ENCODE measurements at regions not wholly inside any gene's neighbourhood (a gene's known extent, or its start where the extent isn't known, plus 50 kb on each side); places are given as distances from the start of the nearest gene placed in this dataset.

DNA sequence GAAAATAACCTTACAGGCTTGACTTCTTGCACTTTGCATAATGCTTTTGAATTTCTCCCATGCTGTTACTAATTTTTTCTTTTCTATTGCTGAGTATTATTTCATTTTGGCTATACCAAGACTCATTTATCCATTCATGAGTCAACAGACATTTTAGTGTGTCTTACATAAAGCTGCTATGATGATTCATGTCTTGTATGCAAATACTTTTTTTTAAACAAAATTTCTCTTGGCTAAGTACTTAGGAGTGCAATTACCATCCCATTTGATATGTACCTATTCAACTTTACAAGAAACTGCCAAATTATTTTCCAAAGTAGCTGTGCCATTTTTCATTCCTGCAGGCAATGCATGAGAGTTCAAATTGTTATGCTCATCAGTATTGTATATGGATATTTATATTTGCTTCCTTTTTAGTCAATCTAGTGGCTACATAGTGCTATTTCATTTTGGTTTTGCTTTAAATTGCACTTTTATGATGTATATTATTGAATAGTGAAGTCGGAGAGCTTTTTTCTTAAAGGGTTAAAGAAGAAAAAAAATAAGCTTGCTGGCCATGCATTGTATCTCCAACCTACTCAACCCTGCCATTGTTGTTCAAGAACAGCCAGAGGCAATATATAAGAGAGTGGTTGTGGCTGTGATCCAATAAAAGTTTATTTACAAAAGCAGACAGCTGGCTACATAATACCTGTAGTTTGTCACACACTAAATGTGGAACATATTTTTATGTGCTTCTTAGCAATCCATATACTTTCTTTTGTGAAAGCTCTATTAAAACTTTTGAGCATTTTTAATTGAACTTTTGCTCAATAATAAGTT lies 862.8 kb downstream of the KCNT2 start:
- TF ChIP-seq, protein P1, sequence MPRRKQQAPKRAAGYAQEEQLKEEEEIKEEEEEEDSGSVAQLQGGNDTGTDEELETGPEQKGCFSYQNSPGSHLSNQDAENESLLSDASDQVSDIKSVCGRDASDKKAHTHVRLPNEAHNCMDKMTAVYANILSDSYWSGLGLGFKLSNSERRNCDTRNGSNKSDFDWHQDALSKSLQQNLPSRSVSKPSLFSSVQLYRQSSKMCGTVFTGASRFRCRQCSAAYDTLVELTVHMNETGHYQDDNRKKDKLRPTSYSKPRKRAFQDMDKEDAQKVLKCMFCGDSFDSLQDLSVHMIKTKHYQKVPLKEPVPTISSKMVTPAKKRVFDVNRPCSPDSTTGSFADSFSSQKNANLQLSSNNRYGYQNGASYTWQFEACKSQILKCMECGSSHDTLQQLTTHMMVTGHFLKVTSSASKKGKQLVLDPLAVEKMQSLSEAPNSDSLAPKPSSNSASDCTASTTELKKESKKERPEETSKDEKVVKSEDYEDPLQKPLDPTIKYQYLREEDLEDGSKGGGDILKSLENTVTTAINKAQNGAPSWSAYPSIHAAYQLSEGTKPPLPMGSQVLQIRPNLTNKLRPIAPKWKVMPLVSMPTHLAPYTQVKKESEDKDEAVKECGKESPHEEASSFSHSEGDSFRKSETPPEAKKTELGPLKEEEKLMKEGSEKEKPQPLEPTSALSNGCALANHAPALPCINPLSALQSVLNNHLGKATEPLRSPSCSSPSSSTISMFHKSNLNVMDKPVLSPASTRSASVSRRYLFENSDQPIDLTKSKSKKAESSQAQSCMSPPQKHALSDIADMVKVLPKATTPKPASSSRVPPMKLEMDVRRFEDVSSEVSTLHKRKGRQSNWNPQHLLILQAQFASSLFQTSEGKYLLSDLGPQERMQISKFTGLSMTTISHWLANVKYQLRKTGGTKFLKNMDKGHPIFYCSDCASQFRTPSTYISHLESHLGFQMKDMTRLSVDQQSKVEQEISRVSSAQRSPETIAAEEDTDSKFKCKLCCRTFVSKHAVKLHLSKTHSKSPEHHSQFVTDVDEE (CRISPR knock-in tag; IDR thresholded peaks at IDR 0.05) = no peak
- TF ChIP-seq SNAI2 (CRISPR knock-in tag; IDR thresholded peaks at IDR 0.05) = no peak
- TF ChIP-seq POU6F1 (CRISPR knock-in tag; IDR thresholded peaks at IDR 0.05; ENCODE audit: borderline replicate concordance, low read depth) = no peak
- TF ChIP-seq ZFP30 (CRISPR knock-in tag; IDR thresholded peaks at IDR 0.05) = no peak
- TF ChIP-seq CSDC2 (CRISPR knock-in tag; IDR thresholded peaks at IDR 0.05) = no peak
- TF ChIP-seq CSRNP3 (CRISPR knock-in tag; IDR thresholded peaks at IDR 0.05) = no peak
- no peak for TF ChIP-seq ZNF70 (CRISPR knock-in tag; IDR thresholded peaks at IDR 0.05)
- no peak for TF ChIP-seq TCF4 (CRISPR knock-in tag; IDR thresholded peaks at IDR 0.05; ENCODE audit: borderline replicate concordance)
- TF ChIP-seq PATZ1 (CRISPR knock-in tag; IDR thresholded peaks at IDR 0.05; ENCODE audit: borderline replicate concordance) = no peak
- no peak for TF ChIP-seq ZFP3 (CRISPR knock-in tag; IDR thresholded peaks at IDR 0.05)
- TF ChIP-seq CREB5 (CRISPR knock-in tag; IDR thresholded peaks at IDR 0.05; ENCODE audit: low read depth) = no peak
- no peak for TF ChIP-seq ISL1 (CRISPR knock-in tag; IDR thresholded peaks at IDR 0.05)
- TF ChIP-seq BACH2 (CRISPR knock-in tag; IDR thresholded peaks at IDR 0.05; ENCODE audit: borderline replicate concordance) = no peak
- no peak for TF ChIP-seq ARNTL (CRISPR knock-in tag; IDR thresholded peaks at IDR 0.05; ENCODE audit: borderline replicate concordance, low read depth)
- no peak for TF ChIP-seq GLIS3 (CRISPR knock-in tag; IDR thresholded peaks at IDR 0.05)
- no peak for ATAC-seq

GRCh38 chr1:195744256-195744655 lies 864.0 kb downstream of the KCNT2 start:
- no peak for ATAC-seq
- TF ChIP-seq ZNF565 (CRISPR knock-in tag; conservative IDR thresholded peaks at IDR 0.05; ENCODE audit: low read depth) (no peak), RARB (CRISPR knock-in tag; IDR thresholded peaks at IDR 0.05) (no peak), PATZ1 (CRISPR knock-in tag; IDR thresholded peaks at IDR 0.05; ENCODE audit: borderline replicate concordance) (no peak), ZFP3 (CRISPR knock-in tag; IDR thresholded peaks at IDR 0.05) (no peak), ZNF8 (CRISPR knock-in tag; IDR thresholded peaks at IDR 0.05) (no peak), BACH2 (CRISPR knock-in tag; IDR thresholded peaks at IDR 0.05; ENCODE audit: borderline replicate concordance) (no peak), GLIS3 (CRISPR knock-in tag; IDR thresholded peaks at IDR 0.05) (no peak), TOX (CRISPR knock-in tag; IDR thresholded peaks at IDR 0.05; ENCODE audit: borderline replicate concordance) (no peak), PPARA (CRISPR knock-in tag; IDR thresholded peaks at IDR 0.05; ENCODE audit: borderline replicate concordance) (no peak), OSR1 (CRISPR knock-in tag; IDR thresholded peaks at IDR 0.05) (no peak), CREB5 (CRISPR knock-in tag; IDR thresholded peaks at IDR 0.05; ENCODE audit: low read depth) (no peak), POU6F1 (CRISPR knock-in tag; IDR thresholded peaks at IDR 0.05; ENCODE audit: borderline replicate concordance, low read depth) (no peak), ZFP30 (CRISPR knock-in tag; IDR thresholded peaks at IDR 0.05) (no peak), CSDC2 (CRISPR knock-in tag; IDR thresholded peaks at IDR 0.05) (no peak), SNAI2 (CRISPR knock-in tag; IDR thresholded peaks at IDR 0.05) (no peak), ZNF70 (CRISPR knock-in tag; IDR thresholded peaks at IDR 0.05) (no peak), CSRNP3 (CRISPR knock-in tag; IDR thresholded peaks at IDR 0.05) (no peak), TCF4 (CRISPR knock-in tag; IDR thresholded peaks at IDR 0.05; ENCODE audit: borderline replicate concordance) (no peak)
